GM10248 (cell line): ENCODE measurements at regions not wholly inside any gene's neighbourhood (a gene's known extent, or its start where the extent isn't known, plus 50 kb on each side); places are given as distances from the start of the nearest gene placed in this dataset.

Experiments used
- CTCF ChIA-PET: fragments of 300-600 bp; sonication (Branson Sonifier 250); formaldehyde crosslinking; extraction: SDS; loops from one replicate; lab custom pipeline; 2021; ENCODE audit warnings: antibody characterized with exemption; lab: Yijun Ruan, JAX
- POLR2A ChIA-PET: fragments of 350-650 bp; sonication (Branson Sonifier 250); formaldehyde crosslinking; extraction: SDS; loops from one replicate; lab custom pipeline; 2020; ENCODE audit warnings: antibody characterized with exemption; lab: Yijun Ruan, JAX
- DNase-seq: peaks from one replicate; pipeline ENCODE4 v3.0.0; 2012; ENCODE audit errors: extremely low spot score
- CTCF ChIP-seq: IDR thresholded peaks from 2 replicates; pipeline ENCODE4 v1.5.1; 2012; ENCODE audit warnings: mild to moderate bottlenecking, low read depth; ENCODE audit errors: extremely low read depth, missing control alignments, control extremely low read depth

GRCh38 chr1:38424677-38425076, 378.1 kb upstream of the POU3F1 start:
- no peak for TF ChIP-seq CTCF
- no peak for DNase-seq
- CTCF ChIA-PET: interaction anchor here (1.1 kb wide), 1 partner anchor 66 kb away, joined by 3 read pairs; no protein-coding TSS in a partner anchor
- POLR2A ChIA-PET: no interaction called here

GRCh38 chr1:38420666-38421065, 374.1 kb upstream of the POU3F1 start:
- ChIA-PET CTCF (interaction anchor here (1.0 to 1.7 kb wide), 2 partner anchors 15 to 18 kb away, joined by 3 to 6 read pairs; no protein-coding TSS in a partner anchor), POLR2A (no interaction called here)
- TF ChIP-seq CTCF: no peak
- DNase-seq: no peak

GRCh38 chr1:38418195-38419030, 371.8 kb upstream of the POU3F1 start:
- no peak for TF ChIP-seq CTCF
- CTCF ChIA-PET: interaction anchor here (1.1 to 1.4 kb wide), 4 partner anchors 13 to 43 kb away, joined by 3 to 5 read pairs (median 4); no protein-coding TSS in a partner anchor
- POLR2A ChIA-PET: no interaction called here
- no peak for DNase-seq

DNA sequence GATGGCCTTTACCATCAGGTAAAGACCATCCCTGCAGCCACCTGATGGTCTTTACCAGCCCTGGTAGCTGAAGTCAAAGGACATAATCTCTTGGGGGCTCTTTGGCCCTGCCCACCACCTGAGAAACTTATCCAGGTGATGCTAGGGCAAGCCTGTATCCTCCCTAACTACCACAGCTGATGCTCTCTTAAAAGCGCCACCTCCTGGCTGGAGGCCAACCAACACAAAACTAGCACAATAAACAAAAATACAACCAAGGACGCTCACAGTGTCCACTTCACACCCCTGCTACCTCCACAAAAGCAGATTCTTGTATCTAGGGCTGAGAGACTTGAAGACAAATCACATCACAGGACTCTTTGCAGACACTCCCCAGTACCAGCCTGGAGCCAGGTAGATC, 357.1 kb upstream of the POU3F1 start:
- POLR2A ChIA-PET: no interaction called here
- CTCF ChIA-PET: interaction anchor here (1.3 to 1.8 kb wide), 4 partner anchors 10 to 17 kb away, joined by 4 to 6 read pairs (median 4); no protein-coding TSS in a partner anchor
- peak; percentile 9 for TF ChIP-seq CTCF
- no peak for DNase-seq

DNA sequence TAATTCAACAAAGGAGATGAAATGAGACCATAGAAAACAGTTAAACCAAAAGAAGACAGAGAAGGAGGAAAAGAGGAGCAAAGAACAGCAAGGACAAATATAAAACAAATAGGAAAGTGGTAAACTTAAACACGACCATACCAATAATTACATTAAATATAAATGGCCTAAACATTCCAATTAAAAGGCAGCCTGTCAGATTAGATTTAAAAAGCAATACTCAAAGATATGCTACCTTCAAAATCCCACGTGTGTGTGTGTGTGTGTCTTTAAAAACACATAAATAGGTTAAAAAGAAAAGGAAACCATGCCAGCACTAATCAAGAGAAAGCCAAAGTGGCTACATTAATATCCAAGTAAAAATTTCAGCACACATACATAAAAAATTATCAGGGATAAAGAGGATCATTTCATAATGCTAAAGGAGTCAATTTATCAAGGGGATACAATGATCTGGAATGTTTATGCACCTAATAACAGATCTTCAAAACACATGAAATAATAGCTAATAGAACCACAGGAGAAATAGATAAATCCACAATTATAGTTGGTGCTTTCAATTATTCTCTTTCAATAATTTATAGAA, 355.7 kb upstream of the POU3F1 start:
- CTCF ChIA-PET: interaction anchor here (1.8 kb wide), 1 partner anchor 18 kb away, joined by 6 read pairs; no protein-coding TSS in a partner anchor
- POLR2A ChIA-PET: no interaction called here
- TF ChIP-seq CTCF: no peak
- DNase-seq: no peak

GRCh38 chr1:38396606-38397005, 350.0 kb upstream of the POU3F1 start:
- POLR2A ChIA-PET: no interaction called here
- no peak for DNase-seq
- CTCF ChIA-PET: no interaction called here
- no peak for TF ChIP-seq CTCF
